ENCODE measurements at regions not wholly inside any gene's neighbourhood (a gene's known extent, or its start where the extent isn't known, plus 50 kb on each side); places are given as distances from the start of the nearest gene placed in this dataset.
"Not testable (repeated sequence)": the region's sequence is repeated elsewhere in the genome, so short reads cannot be mapped to it uniquely, and the experiment has no call there.

DNA sequence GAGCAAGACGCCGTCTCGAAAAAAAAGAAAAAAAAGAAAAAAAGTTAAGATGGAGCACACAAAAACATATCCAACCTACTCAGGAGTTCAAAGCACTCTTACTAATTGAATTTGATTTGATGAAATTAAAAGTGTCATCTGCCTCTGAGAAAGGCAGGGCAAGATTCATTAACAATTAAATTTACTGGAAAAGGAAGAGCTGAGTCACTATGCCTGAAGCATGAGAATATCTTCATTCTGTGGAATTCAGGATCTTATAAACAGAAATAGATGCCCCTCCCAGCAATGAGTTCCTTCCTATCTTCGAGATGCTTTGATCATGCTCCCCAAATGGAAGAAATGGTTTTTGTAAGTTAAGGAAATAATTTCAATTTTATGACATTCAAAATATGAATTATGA lies 61.0 kb upstream of the ST3GAL6 start:
- DNase-seq (ENCODE audit: low spot score): no peak

- DNase-seq (ENCODE audit: low spot score): no peak
Measured at GRCh38 chr3:98705212-98705611, 57.9 kb upstream of the ST3GAL6 start.

- no peak for DNase-seq (ENCODE audit: low spot score)
Measured at GRCh38 chr3:98705694-98706093, 57.4 kb upstream of the ST3GAL6 start.

- not testable (repeated sequence) for DNase-seq (ENCODE audit: low spot score)
Measured at GRCh38 chr3:98708681-98709080, 54.5 kb upstream of the ST3GAL6 start.

- no peak for DNase-seq (ENCODE audit: low spot score)
Measured at GRCh38 chr3:98709441-98709840, 53.7 kb upstream of the ST3GAL6 start.

GRCh38 chr3:98710067-98710659 lies 53.0 kb upstream of the ST3GAL6 start:
- DNase-seq (ENCODE audit: low spot score): no peak

DNA sequence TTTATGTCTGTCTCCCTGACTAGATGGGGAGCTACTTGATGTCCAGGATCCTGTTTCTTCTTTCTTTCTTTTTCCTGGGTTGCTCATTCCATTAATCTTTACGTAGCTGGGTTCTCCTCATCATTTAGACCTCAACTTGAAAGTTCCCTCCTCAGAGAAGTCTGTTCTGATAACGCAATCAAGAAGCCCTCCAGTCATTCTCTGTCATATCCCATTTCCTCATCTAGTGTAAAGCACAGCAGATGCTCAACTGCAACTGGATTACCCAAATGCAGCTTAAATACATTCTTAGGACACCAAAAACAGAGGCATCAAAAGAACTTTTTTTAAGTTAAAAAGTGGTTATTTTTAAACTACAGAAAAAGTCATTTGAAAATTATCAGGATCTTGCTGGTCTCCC lies 51.7 kb upstream of the ST3GAL6 start:
- no peak for DNase-seq (ENCODE audit: low spot score)

DNA sequence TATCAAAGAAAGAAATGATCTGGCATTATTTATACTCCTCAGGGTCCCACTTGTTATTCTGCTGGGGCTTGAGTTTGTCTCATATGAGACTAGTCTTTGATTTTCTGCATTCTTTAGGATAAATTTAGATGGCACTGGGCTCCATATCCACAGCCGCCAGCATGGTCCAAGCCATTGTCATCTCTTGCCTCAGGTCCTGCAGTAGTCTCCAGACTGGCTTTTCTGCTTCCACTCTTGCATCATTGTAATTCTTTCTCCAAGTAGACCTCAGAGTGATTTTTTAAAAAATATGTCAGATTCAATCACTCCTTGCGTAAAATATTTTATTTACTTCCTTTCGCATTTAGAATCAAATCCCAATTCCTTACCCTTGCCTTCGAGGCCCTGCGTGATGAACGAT lies 50.4 kb upstream of the ST3GAL6 start:
- no peak for DNase-seq (ENCODE audit: low spot score)

DNA sequence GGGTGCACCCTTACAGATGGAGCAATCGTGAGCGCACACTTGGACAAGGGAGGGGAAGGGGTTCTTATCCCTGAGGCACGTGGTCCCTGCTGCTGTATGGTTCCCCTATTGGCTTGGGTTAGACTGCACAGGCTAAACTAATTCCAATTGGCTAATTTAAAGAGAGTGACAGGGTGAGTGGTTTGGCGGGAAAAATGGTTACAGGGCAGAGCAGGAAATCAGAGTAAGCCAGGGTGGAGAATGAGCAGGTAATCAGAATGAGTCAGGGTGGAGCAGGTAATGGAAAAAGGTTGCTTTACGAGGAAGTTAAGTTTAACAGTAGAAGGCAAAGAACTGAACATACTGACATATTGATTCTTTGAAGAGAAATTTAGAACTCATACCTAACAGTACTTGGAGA lies 49.8 kb upstream of the ST3GAL6 start:
- DNase-seq (ENCODE audit: low spot score): not testable (repeated sequence)
